ENCODE measurements at regions not wholly inside any gene's neighbourhood (a gene's known extent, or its start where the extent isn't known, plus 50 kb on each side); places are given as distances from the start of the nearest gene placed in this dataset.

GRCh38 chr9:86669422-86669821 is 277.9 kb downstream of the GAS1 start:
- TF ChIP-seq CTCF (conservative IDR thresholded peaks at IDR 0.05; ENCODE audit: low read length) (no peak), EZH2phosphoT487 (IDR thresholded peaks at IDR 0.05; ENCODE audit: borderline replicate concordance) (no peak)

Data from Loucy (cell line).